ENCODE measurements at regions not wholly inside any gene's neighbourhood (a gene's known extent, or its start where the extent isn't known, plus 50 kb on each side); places are given as distances from the start of the nearest gene placed in this dataset.

- no peak for DNase-seq
Measured at GRCh38 chr12:107983756-107984472, 145.2 kb upstream of the WSCD2 start.

GRCh38 chr12:107984973-107985372 is 144.1 kb upstream of the WSCD2 start:
- no peak for DNase-seq

GRCh38 chr12:107986183-107986582 is 142.9 kb upstream of the WSCD2 start:
- DNase-seq = no peak

GRCh38 chr12:107990325-107990724 is 138.8 kb upstream of the WSCD2 start:
- DNase-seq = peak; percentile 38

GRCh38 chr12:107992029-107992428 is 137.1 kb upstream of the WSCD2 start:
- DNase-seq = no peak

- DNase-seq = no peak
Measured at GRCh38 chr12:107992870-107993451, 136.1 kb upstream of the WSCD2 start.

GRCh38 chr12:107998863-107999262 is 130.2 kb upstream of the WSCD2 start:
- no peak for DNase-seq

GRCh38 chr12:108000111-108000510 is 129.0 kb upstream of the WSCD2 start:
- DNase-seq = no peak

GRCh38 chr12:108004319-108004718 is 124.8 kb upstream of the WSCD2 start:
- DNase-seq = no peak

GRCh38 chr12:108008163-108008905 is 120.8 kb upstream of the WSCD2 start:
- DNase-seq = no peak

- DNase-seq = no peak
Measured at GRCh38 chr12:108009442-108010070, 119.5 kb upstream of the WSCD2 start.

- no peak for DNase-seq
Measured at GRCh38 chr12:108016022-108016564, 113.0 kb upstream of the WSCD2 start.

GRCh38 chr12:108017472-108018057 is 111.5 kb upstream of the WSCD2 start:
- DNase-seq = no peak

GRCh38 chr12:108019862-108020261 is 109.2 kb upstream of the WSCD2 start:
- DNase-seq = no peak

GRCh38 chr12:108021141-108021540 is 107.9 kb upstream of the WSCD2 start:
- DNase-seq = no peak

- DNase-seq = no peak
Measured at GRCh38 chr12:108021949-108022522, 107.1 kb upstream of the WSCD2 start.

- DNase-seq = no peak
Measured at GRCh38 chr12:108029051-108029835, 99.8 kb upstream of the WSCD2 start.

GRCh38 chr12:108033090-108033489 is 96.0 kb upstream of the WSCD2 start:
- no peak for DNase-seq

- no peak for DNase-seq
Measured at GRCh38 chr12:108035372-108035771, 93.7 kb upstream of the WSCD2 start.

- DNase-seq = no peak
Measured at GRCh38 chr12:108037960-108038359, 91.1 kb upstream of the WSCD2 start.

GRCh38 chr12:108039794-108040193 is 89.3 kb upstream of the WSCD2 start:
- DNase-seq = no peak

- no peak for DNase-seq
Measured at GRCh38 chr12:108040947-108041346, 88.1 kb upstream of the WSCD2 start.

Measured in stimulated activated CD8-positive, alpha-beta memory T cell treated with anti-CD3 and anti-CD28 coated beads, Interleukin-4, amount 100 ng/mL, for 48 hours (primary cell).